ENCODE measurements at regions not wholly inside any gene's neighbourhood (a gene's known extent, or its start where the extent isn't known, plus 50 kb on each side); places are given as distances from the start of the nearest gene placed in this dataset.
"Not testable (repeated sequence)": the region's sequence is repeated elsewhere in the genome, so short reads cannot be mapped to it uniquely, and the experiment has no call there.

- TF ChIP-seq CREB1 (IDR thresholded peaks at IDR 0.05; ENCODE audit: low read depth); BRCA1 (IDR thresholded peaks at IDR 0.05; ENCODE audit: low read depth, low read length); EZH2 (IDR thresholded peaks at IDR 0.05; ENCODE audit: borderline replicate concordance, control insufficient read depth, low read depth, low read length); NBN (IDR thresholded peaks at IDR 0.05); POLR2AphosphoS5 (IDR thresholded peaks at IDR 0.05; ENCODE audit: low read length); RCOR1 (conservative IDR thresholded peaks at IDR 0.05; ENCODE audit: low read depth, low read length): not testable (repeated sequence)
- TF ChIP-seq, protein P1, sequence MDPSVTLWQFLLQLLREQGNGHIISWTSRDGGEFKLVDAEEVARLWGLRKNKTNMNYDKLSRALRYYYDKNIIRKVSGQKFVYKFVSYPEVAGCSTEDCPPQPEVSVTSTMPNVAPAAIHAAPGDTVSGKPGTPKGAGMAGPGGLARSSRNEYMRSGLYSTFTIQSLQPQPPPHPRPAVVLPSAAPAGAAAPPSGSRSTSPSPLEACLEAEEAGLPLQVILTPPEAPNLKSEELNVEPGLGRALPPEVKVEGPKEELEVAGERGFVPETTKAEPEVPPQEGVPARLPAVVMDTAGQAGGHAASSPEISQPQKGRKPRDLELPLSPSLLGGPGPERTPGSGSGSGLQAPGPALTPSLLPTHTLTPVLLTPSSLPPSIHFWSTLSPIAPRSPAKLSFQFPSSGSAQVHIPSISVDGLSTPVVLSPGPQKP (IDR thresholded peaks at IDR 0.05; ENCODE audit: low read depth, low read length): not testable (repeated sequence)
- TF ChIP-seq, protein P2, sequence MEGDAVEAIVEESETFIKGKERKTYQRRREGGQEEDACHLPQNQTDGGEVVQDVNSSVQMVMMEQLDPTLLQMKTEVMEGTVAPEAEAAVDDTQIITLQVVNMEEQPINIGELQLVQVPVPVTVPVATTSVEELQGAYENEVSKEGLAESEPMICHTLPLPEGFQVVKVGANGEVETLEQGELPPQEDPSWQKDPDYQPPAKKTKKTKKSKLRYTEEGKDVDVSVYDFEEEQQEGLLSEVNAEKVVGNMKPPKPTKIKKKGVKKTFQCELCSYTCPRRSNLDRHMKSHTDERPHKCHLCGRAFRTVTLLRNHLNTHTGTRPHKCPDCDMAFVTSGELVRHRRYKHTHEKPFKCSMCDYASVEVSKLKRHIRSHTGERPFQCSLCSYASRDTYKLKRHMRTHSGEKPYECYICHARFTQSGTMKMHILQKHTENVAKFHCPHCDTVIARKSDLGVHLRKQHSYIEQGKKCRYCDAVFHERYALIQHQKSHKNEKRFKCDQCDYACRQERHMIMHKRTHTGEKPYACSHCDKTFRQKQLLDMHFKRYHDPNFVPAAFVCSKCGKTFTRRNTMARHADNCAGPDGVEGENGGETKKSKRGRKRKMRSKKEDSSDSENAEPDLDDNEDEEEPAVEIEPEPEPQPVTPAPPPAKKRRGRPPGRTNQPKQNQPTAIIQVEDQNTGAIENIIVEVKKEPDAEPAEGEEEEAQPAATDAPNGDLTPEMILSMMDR (IDR thresholded peaks at IDR 0.05 in 2 of 3, conservative IDR thresholded peaks at IDR 0.05 in 1 of 3; ENCODE audit: control insufficient read depth in 2 of 3, extremely low read depth in 1 of 3, insufficient read depth in 1 of 3, low read depth in 3 of 3, low read length in 3 of 3): not testable (repeated sequence)
Observed at GRCh38 chr11:98069147-98069546, 951.6 kb upstream of the CNTN5 start.

All from GM12878 (cell line).